H1 (cell line): ENCODE measurements at regions not wholly inside any gene's neighbourhood (a gene's known extent, or its start where the extent isn't known, plus 50 kb on each side); places are given as distances from the start of the nearest gene placed in this dataset.
"Not testable (repeated sequence)": the region's sequence is repeated elsewhere in the genome, so short reads cannot be mapped to it uniquely, and the experiment has no call there.

Experiments used
- CTCF ChIA-PET: fragments of 300-600 bp; sonication (Branson Sonifier 250); formaldehyde crosslinking; loops from one replicate; lab custom pipeline; 2021; ENCODE audit not compliant: partially characterized antibody; lab: Charles Lee
- POLR2A ChIA-PET: fragments of 300-600 bp; sonication (Branson Sonifier 250); formaldehyde crosslinking; loops from one replicate; lab custom pipeline; 2021; ENCODE audit warnings: inconsistent platforms; ENCODE audit not compliant: partially characterized antibody; lab: Charles Lee
- DNase-seq, 2 experiments: peaks; one replicate each; pipeline versions ENCODE4 v3.0.0 to v3.0.0-alpha.2; 2010 to 2022; ENCODE audit warnings: low spot score in 2 of 2, low read depth in 1 of 2, mixed read lengths in 1 of 2
- FAIRE-seq: peaks from 2 replicates; lab custom pipeline; 2011; peaks lifted over from hg19 to GRCh38; lab: Jason Lieb, UNC
- H2AFZ ChIP-seq: 2 replicates; pipeline ENCODE4 v1.8.1; 2012; ENCODE audit warnings: low read length, inconsistent platforms
- H2AK5ac ChIP-seq: 2 replicates; pipeline ENCODE4 v1.6.1; 2013; ENCODE audit warnings: low read depth, low read length
- H2BK120ac ChIP-seq: replicated peaks from 2 replicates; pipeline ENCODE3; 2013; ENCODE audit warnings: low read depth, low read length, inconsistent platforms
- H2BK12ac ChIP-seq: 2 replicates; pipeline ENCODE4 v1.6.1; 2013; ENCODE audit warnings: low read depth, low read length
- H2BK15ac ChIP-seq: 2 replicates; pipeline ENCODE4 v1.6.1; 2013; ENCODE audit warnings: low read length
- H2BK20ac ChIP-seq: 2 replicates; pipeline ENCODE4 v1.6.1; 2013; ENCODE audit warnings: low read length
- H2BK5ac ChIP-seq: 2 replicates; pipeline ENCODE4 v1.6.1; 2013; ENCODE audit warnings: low read depth, low read length
- H3K14ac ChIP-seq: 2 replicates; pipeline ENCODE4 v1.6.1; 2013; ENCODE audit warnings: inconsistent platforms; ENCODE audit not compliant: insufficient read length
- H3K18ac ChIP-seq: 2 replicates; pipeline ENCODE4 v1.6.1; 2013; ENCODE audit warnings: low read length; ENCODE audit errors: extremely low read depth
- H3K23ac ChIP-seq: 2 replicates; pipeline ENCODE4 v1.6.1; 2013; ENCODE audit warnings: inconsistent platforms; ENCODE audit not compliant: insufficient read length
- H3K23me2 ChIP-seq: 2 replicates; pipeline ENCODE4 v1.6.1; 2013; ENCODE audit warnings: low read depth, low read length
- H3K27ac ChIP-seq: 2 replicates; pipeline ENCODE4 v1.6.1; 2011; ENCODE audit warnings: low read depth, low read length, inconsistent platforms
- H3K27me3 ChIP-seq, 4 experiments: replicated peaks in 1 of 4; 1 replicate in 1 of 4; 2 replicates in 3 of 4; pipeline versions ENCODE4 v1.6.1 to v1.8.1; 2011 to 2013; ENCODE audit warnings: low read length in 3 of 4, mild to moderate bottlenecking in 3 of 4, inconsistent platforms in 2 of 4, mixed read lengths in 2 of 4, moderate library complexity in 1 of 4; ENCODE audit not compliant: control insufficient read depth in 3 of 4, insufficient read depth in 3 of 4; ENCODE audit errors: extremely low read depth in 1 of 4
- H3K36me3 ChIP-seq, 4 experiments: 2 replicates each; pipeline versions ENCODE4 v1.6.1 to v1.8.1; 2011 to 2013; ENCODE audit warnings: mild to moderate bottlenecking in 4 of 4, low read length in 3 of 4, moderate library complexity in 2 of 4, control low read depth in 1 of 4, inconsistent platforms in 1 of 4; ENCODE audit not compliant: insufficient read depth in 4 of 4, control insufficient read depth in 2 of 4
- H3K4ac ChIP-seq: replicated peaks from 2 replicates; pipeline ENCODE3; 2013; ENCODE audit warnings: low read length, low read depth, mixed read lengths, inconsistent platforms; ENCODE audit not compliant: insufficient read length
- H3K4me1 ChIP-seq, 4 experiments: replicated peaks in 1 of 4; 1 replicate in 1 of 4; 2 replicates in 3 of 4; pipeline versions ENCODE4 v1.6.1 to v1.8.1; 2011 to 2013; ENCODE audit warnings: low read length in 3 of 4, inconsistent platforms in 2 of 4, mixed read lengths in 1 of 4; ENCODE audit not compliant: insufficient read depth in 4 of 4, control insufficient read depth in 3 of 4
- H3K4me2 ChIP-seq, 2 experiments: 2 replicates each; pipeline versions ENCODE4 v1.6.1 to v1.8.1; 2011 to 2013; ENCODE audit warnings: low read depth in 2 of 2, low read length in 2 of 2, control low read depth in 1 of 2, inconsistent platforms in 1 of 2, mild to moderate bottlenecking in 1 of 2; ENCODE audit not compliant: insufficient read depth in 1 of 2
- H3K4me3 ChIP-seq, 4 experiments: fragments of 200-600, 300-600 bp in 1 of 4; sonication (generic), shearing (Covaris generic), sonication (Bioruptor Twin) in 1 of 4; 2 replicates each; pipeline versions ENCODE4 v1.5.1 to v1.8.1; 2011 to 2016; ENCODE audit warnings: low read length in 4 of 4, low read depth in 3 of 4, control low read depth in 2 of 4, inconsistent platforms in 2 of 4, mild to moderate bottlenecking in 2 of 4, mixed read lengths in 1 of 4, moderate library complexity in 1 of 4; ENCODE audit not compliant: insufficient read depth in 2 of 4; ENCODE audit errors: extremely low read depth in 1 of 4
- H3K56ac ChIP-seq: replicated peaks from 2 replicates; pipeline ENCODE3; 2013; ENCODE audit warnings: low read depth, mild to moderate bottlenecking, mixed read lengths, low read length, inconsistent platforms; ENCODE audit not compliant: insufficient read length
- H3K79me1 ChIP-seq: 2 replicates; pipeline ENCODE4 v1.6.1; 2013; ENCODE audit warnings: low read depth, low read length, control low read depth
- H3K79me2 ChIP-seq, 2 experiments: 2 replicates each; pipeline versions ENCODE4 v1.6.1 to v1.8.1; 2012 to 2013; ENCODE audit warnings: low read length in 2 of 2, mild to moderate bottlenecking in 2 of 2, inconsistent platforms in 1 of 2; ENCODE audit not compliant: insufficient read depth in 2 of 2, control insufficient read depth in 1 of 2
- H3K9ac ChIP-seq, 4 experiments: replicated peaks in 1 of 4; 1 replicate in 1 of 4; 2 replicates in 3 of 4; pipeline versions ENCODE4 v1.6.1 to v1.8.1; 2011 to 2013; ENCODE audit warnings: low read depth in 3 of 4, low read length in 3 of 4, control low read depth in 2 of 4, mild to moderate bottlenecking in 2 of 4, moderate library complexity in 2 of 4, inconsistent platforms in 1 of 4; ENCODE audit errors: extremely low read depth in 1 of 4
- H3K9me3 ChIP-seq, 2 experiments: 2 replicates each; pipeline versions ENCODE4 v1.6.1 to v1.8.1; 2012 to 2013; ENCODE audit warnings: mild to moderate bottlenecking in 2 of 2, moderate library complexity in 2 of 2, control low read depth in 1 of 2, inconsistent platforms in 1 of 2, low read depth in 1 of 2, low read length in 1 of 2, mixed read lengths in 1 of 2; ENCODE audit not compliant: insufficient read depth in 2 of 2
- H4K20me1 ChIP-seq, 2 experiments: replicated peaks in 1 of 2; 2 replicates each; pipeline versions ENCODE3 to v1.8.1; 2011 to 2013; ENCODE audit warnings: inconsistent platforms in 2 of 2, low read length in 2 of 2, mild to moderate bottlenecking in 1 of 2; ENCODE audit not compliant: insufficient read depth in 2 of 2, control insufficient read depth in 1 of 2
- H4K5ac ChIP-seq: 2 replicates; pipeline ENCODE4 v1.6.1; 2013; ENCODE audit warnings: low read length, low read depth, mixed read lengths, inconsistent platforms; ENCODE audit not compliant: insufficient read length
- H4K8ac ChIP-seq: 2 replicates; pipeline ENCODE4 v1.8.0; 2013; ENCODE audit warnings: mild to moderate bottlenecking, moderate library complexity, low read length, inconsistent platforms; ENCODE audit not compliant: insufficient read depth; ENCODE audit errors: extremely low read depth
- H4K91ac ChIP-seq: replicated peaks from 2 replicates; pipeline ENCODE3; 2013; ENCODE audit warnings: low read length, mixed read lengths, inconsistent platforms; ENCODE audit not compliant: insufficient read length
- WGBS, 2 experiments: shearing (Covaris generic) in 1 of 2; methylation state at CpG; one replicate each; pipeline versions ENCODE4 v1.1.6 to v1.1.7; 2013 to 2015; ENCODE audit warnings: low lambda C conversion rate in 2 of 2, mixed read lengths in 2 of 2, inconsistent platforms in 1 of 2, low coverage in 1 of 2, missing lambda C conversion rate in 1 of 2; ENCODE audit not compliant: insufficient replicate concordance in 2 of 2, insufficient coverage in 1 of 2, insufficient read length in 1 of 2; ENCODE audit errors: extremely low coverage in 1 of 2, missing lambda C conversion rate in 1 of 2; 5-methylcytosine and 5-hydroxymethylcytosine counted together

DNA sequence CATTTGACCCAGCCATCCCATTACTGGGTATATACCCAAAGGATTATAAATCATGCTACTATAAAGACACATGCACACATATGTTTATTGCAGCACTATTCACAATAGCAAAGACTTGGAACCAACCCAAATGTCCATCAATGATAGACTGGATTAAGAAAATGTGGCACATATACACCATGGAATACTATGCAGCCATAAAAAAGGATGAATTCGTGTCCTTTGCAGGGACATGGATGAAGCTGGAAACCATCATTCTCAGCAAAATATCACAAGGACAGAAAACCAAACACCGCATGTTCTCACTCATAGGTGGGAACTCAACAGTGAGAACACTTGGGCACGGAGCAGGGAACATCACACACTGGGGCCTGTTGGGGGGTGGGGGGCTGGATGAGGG is 290.0 kb upstream of the HNRNPA3 start:
- H3K56ac ChIP-seq, H3K9ac ChIP-seq, H2BK12ac ChIP-seq, H3K14ac ChIP-seq, H2BK120ac ChIP-seq, H2AK5ac ChIP-seq, H3K36me3 ChIP-seq, H3K79me1 ChIP-seq, H3K4me1 ChIP-seq, H3K4me3 ChIP-seq, CTCF ChIA-PET, H3K23me2 ChIP-seq, POLR2A ChIA-PET, H2BK5ac ChIP-seq, H3K9me3 ChIP-seq, DNase-seq, H2BK20ac ChIP-seq, H3K18ac ChIP-seq, H2AFZ ChIP-seq, H4K91ac ChIP-seq, H2BK15ac ChIP-seq, H3K4ac ChIP-seq, FAIRE-seq, H4K8ac ChIP-seq, H3K27ac ChIP-seq, H3K79me2 ChIP-seq, H3K4me2 ChIP-seq, H3K27me3 ChIP-seq, H4K20me1 ChIP-seq, H3K23ac ChIP-seq, H4K5ac ChIP-seq: not testable (repeated sequence)
- WGBS, 2 experiments, result 93% methylated on average over 3 of the region's 3 CpGs; no CpG with 5 or more reads in 1 of the 2 experiments
